HCT116 (cell line): ENCODE measurements at regions not wholly inside any gene's neighbourhood (a gene's known extent, or its start where the extent isn't known, plus 50 kb on each side); places are given as distances from the start of the nearest gene placed in this dataset.

Source experiments
- ATAC-seq: fragments of 200-7000 bp; cut with Tn5 transposase; 2 replicates; pipeline ENCODE4 v1.9.1; 2020; ENCODE audit warnings: mild to moderate bottlenecking, moderate library complexity
- BruUV-seq: library from RNA; stranded (reverse); fragments of 400-500 nt; replicated peaks from 2 replicates; lab custom pipeline; 2021; lab: Mats Ljungman, UMichigan
- CTCF ChIA-PET: fragments of 300-600 bp; sonication (Branson Sonifier 250); formaldehyde crosslinking; loops from one replicate; lab custom pipeline; 2021; ENCODE audit warnings: antibody characterized with exemption; lab: Charles Lee
- POLR2A ChIA-PET: fragments of 300-600, 350-600 bp; sonication (Branson Sonifier 250); formaldehyde crosslinking; loops from one replicate; lab custom pipeline; 2021; ENCODE audit warnings: antibody characterized with exemption; lab: Charles Lee
- RAD21 ChIA-PET, 2 experiments: fragments of 300-600 bp; sonication (Branson Sonifier 250); formaldehyde crosslinking; loops; one replicate each; lab custom pipeline; 2023; ENCODE audit warnings: low total read pairs in 2 of 2; ENCODE audit not compliant: uncharacterized antibody in 2 of 2, unreplicated experiment in 2 of 2, low non-redundant PET in 1 of 2; lab: Charles Lee
- DNase-seq: peaks from one replicate; pipeline ENCODE4 v3.0.0-alpha.2; 2010; ENCODE audit warnings: low read depth, low spot score
- H2AFZ ChIP-seq: fragments of 200-600 bp; shearing (Covaris generic), sonication (generic); 2 replicates; pipeline ENCODE4 v1.6.1; 2017; ENCODE audit warnings: low read depth, mixed run types, mixed read lengths, antibody characterized with exemption, low read length; ENCODE audit not compliant: poor library complexity, severe bottlenecking
- H3K27ac ChIP-seq: 2 replicates; pipeline ENCODE4 v1.5.1; 2012; ENCODE audit warnings: low read depth, low read length
- H3K27me3 ChIP-seq: fragments of 200-600 bp; sonication (generic); 2 replicates; pipeline ENCODE4 v1.6.1; 2016; ENCODE audit warnings: mixed run types, low read length, mixed read lengths; ENCODE audit not compliant: insufficient read depth
- H3K36me3 ChIP-seq, 2 experiments: fragments of 200-500 bp in 1 of 2; fragments of 200-600 bp in 1 of 2; sonication (Bioruptor generic) in 1 of 2; sonication (generic) in 1 of 2; 2 replicates each; pipeline versions ENCODE4 v1.5.1 to v1.6.1; 2014 to 2016; ENCODE audit warnings: low read length in 2 of 2, inconsistent platforms in 1 of 2, mixed read lengths in 1 of 2, mixed run types in 1 of 2; ENCODE audit not compliant: insufficient read depth in 2 of 2, control insufficient read depth in 1 of 2
- H3K4me1 ChIP-seq, 2 experiments: fragments of 200-600 bp in 1 of 2; sonication (generic) in 1 of 2; 2 replicates each; pipeline versions ENCODE4 v1.5.1 to v1.6.1; 2012 to 2017; ENCODE audit warnings: low read length in 2 of 2, inconsistent platforms in 1 of 2, mild to moderate bottlenecking in 1 of 2, mixed read lengths in 1 of 2, mixed run types in 1 of 2, moderate library complexity in 1 of 2; ENCODE audit not compliant: insufficient read depth in 2 of 2, control insufficient read depth in 1 of 2
- H3K4me2 ChIP-seq: fragments of 200-600 bp; sonication (generic); 2 replicates; pipeline ENCODE4 v1.6.1; 2017; ENCODE audit warnings: mixed run types, low read length, mixed read lengths
- H3K4me3 ChIP-seq, 2 experiments: fragments of 200-600 bp in 1 of 2; sonication (generic) in 1 of 2; replicated peaks in 1 of 2; 2 replicates each; pipeline ENCODE4 v1.5.1; 2011 to 2016; ENCODE audit warnings: low read length in 2 of 2, control low read depth in 1 of 2, low read depth in 1 of 2, mild to moderate bottlenecking in 1 of 2, mixed read lengths in 1 of 2, mixed run types in 1 of 2
- H3K79me2 ChIP-seq: fragments of 200-600 bp; sonication (generic); 2 replicates; pipeline ENCODE4 v1.6.1; 2017; ENCODE audit warnings: mild to moderate bottlenecking, mixed run types, low read length, moderate library complexity, mixed read lengths; ENCODE audit not compliant: insufficient read depth
- H3K9ac ChIP-seq: fragments of 200-600 bp; sonication (generic); 2 replicates; pipeline ENCODE4 v1.6.1; 2016; ENCODE audit warnings: low read length, mixed read lengths
- H3K9me2 ChIP-seq: fragments of 200-600 bp; sonication (generic), shearing (Covaris generic); 2 replicates; pipeline ENCODE4 v1.6.1; 2017; ENCODE audit warnings: mixed run types, mild to moderate bottlenecking, moderate library complexity; ENCODE audit not compliant: insufficient read depth
- H3K9me3 ChIP-seq, 2 experiments: fragments of 200-500 bp in 1 of 2; fragments of 200-600 bp in 1 of 2; sonication (Bioruptor generic) in 1 of 2; sonication (generic) in 1 of 2; 2 replicates each; pipeline ENCODE4 v1.6.1; 2014 to 2017; ENCODE audit warnings: low read length in 2 of 2, mixed read lengths in 2 of 2, inconsistent platforms in 1 of 2, low read depth in 1 of 2, mild to moderate bottlenecking in 1 of 2, mixed run types in 1 of 2, moderate library complexity in 1 of 2; ENCODE audit not compliant: control insufficient read depth in 1 of 2, insufficient read depth in 1 of 2
- H4K20me1 ChIP-seq: fragments of 200-600 bp; sonication (generic), shearing (Covaris generic); 2 replicates; pipeline ENCODE4 v1.6.1; 2017; ENCODE audit warnings: mixed run types, mild to moderate bottlenecking, moderate library complexity; ENCODE audit not compliant: insufficient read depth
- CEBPB ChIP-seq: IDR thresholded peaks from 2 replicates; pipeline ENCODE4 v1.6.1; 2012; ENCODE audit warnings: low read depth
- EGR1 ChIP-seq: IDR thresholded peaks from 2 replicates; pipeline ENCODE4 v1.6.1; 2012; ENCODE audit warnings: low read depth
- ELF1 ChIP-seq: IDR thresholded peaks from 2 replicates; pipeline ENCODE4 v1.6.1; 2012; ENCODE audit warnings: low read depth, borderline replicate concordance
- EZH2phosphoT487 ChIP-seq: fragments of 200-600 bp; IDR thresholded peaks from 2 replicates; pipeline ENCODE4 v1.6.1; 2018; ENCODE audit warnings: antibody characterized with exemption, borderline replicate concordance
- FOSL1 ChIP-seq: IDR thresholded peaks from 2 replicates; pipeline ENCODE4 v1.6.1; 2012; ENCODE audit warnings: low read depth
- JUND ChIP-seq: IDR thresholded peaks from 2 replicates; pipeline ENCODE4 v1.6.1; 2012
- RAD21 ChIP-seq: IDR thresholded peaks from 2 replicates; pipeline ENCODE4 v1.6.1; 2012; ENCODE audit warnings: low read depth, mild to moderate bottlenecking
- SP1 ChIP-seq: IDR thresholded peaks from 2 replicates; pipeline ENCODE4 v1.6.1; 2012; ENCODE audit warnings: low read depth
- YY1 ChIP-seq: IDR thresholded peaks from 2 replicates; pipeline ENCODE4 v1.6.1; 2011; ENCODE audit warnings: low read length, low read depth, moderate library complexity, mild to moderate bottlenecking; ENCODE audit not compliant: insufficient replicate concordance; ENCODE audit errors: extremely low read depth
- ZFX ChIP-seq: fragments of 450-650 bp; IDR thresholded peaks from 2 replicates; pipeline ENCODE4 v1.6.1; 2017
- ZNF274 ChIP-seq: fragments of 200-500 bp; sonication (Bioruptor generic); IDR thresholded peaks from 2 replicates; pipeline ENCODE4 v1.6.1; 2014; ENCODE audit warnings: mild to moderate bottlenecking, low read depth, low read length, inconsistent platforms
- intact Hi-C: fragments of 100-400 bp; cut with micrococcal nuclease; formaldehyde crosslinking; loops from 2 replicates; pipeline ENCODE4 v1.10.0; 2022
- TF ChIP-seq, protein P1 (sequence below): IDR thresholded peaks from 2 replicates; pipeline ENCODE4 v1.6.1; 2012
- TF ChIP-seq, protein P2 (sequence below), 3 experiments: fragments of 200-600 bp in 1 of 3; sonication (generic) in 1 of 3; IDR thresholded peaks in 2 of 3; conservative IDR thresholded peaks in 1 of 3; 2 replicates each; pipeline ENCODE4 v1.5.1; 2012 to 2017; ENCODE audit warnings: low read depth in 2 of 3, low read length in 2 of 3, antibody characterized with exemption in 1 of 3, borderline replicate concordance in 1 of 3, control low read depth in 1 of 3, mild to moderate bottlenecking in 1 of 3, mixed read lengths in 1 of 3, mixed run types in 1 of 3, moderate library complexity in 1 of 3; ENCODE audit not compliant: insufficient read depth in 1 of 3
- TF ChIP-seq, protein P3 (sequence below): IDR thresholded peaks from 2 replicates; pipeline ENCODE4 v1.6.1; 2012; ENCODE audit warnings: low read depth

DNA sequence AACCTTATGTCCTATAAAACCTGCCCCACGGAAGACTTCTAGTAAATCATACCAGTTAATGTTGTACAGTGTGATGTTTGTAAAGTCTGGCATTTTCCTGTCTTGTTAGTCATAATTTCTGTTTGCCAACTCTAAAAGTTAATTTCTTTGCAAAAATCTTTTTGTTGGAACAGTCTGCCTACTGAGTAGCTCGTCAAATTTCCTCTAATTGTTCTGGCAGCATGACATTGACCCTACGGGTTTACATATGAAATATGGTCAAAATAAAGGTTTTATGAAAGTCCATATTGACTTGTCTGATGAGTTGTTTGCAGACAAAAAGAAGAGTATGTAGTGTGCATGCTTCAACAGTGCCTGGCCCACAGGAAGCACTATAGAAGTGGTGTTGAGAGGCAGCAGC is 79.8 kb upstream of the SOX2 start:
- no peaks in the 10 kb centered on the region for H3K36me3 ChIP-seq
- ChIA-PET RAD21 (no interaction called here), POLR2A (no interaction called here), CTCF (no interaction called here)
- no TSS peak for BruUV-seq
- no peak for DNase-seq
- intact Hi-C loops = no loop called here
- H4K20me1 ChIP-seq = no peaks in the 10 kb centered on the region
- no peaks in the 10 kb centered on the region for H3K9me2 ChIP-seq
- no peak overlapping the region for H3K4me3 ChIP-seq
- H3K27me3 ChIP-seq = no peaks in the 10 kb centered on the region
- no peak overlapping the region for H3K9ac ChIP-seq
- TF ChIP-seq CEBPB = no peak
- no peak for TF ChIP-seq ELF1
- TF ChIP-seq, protein P1, sequence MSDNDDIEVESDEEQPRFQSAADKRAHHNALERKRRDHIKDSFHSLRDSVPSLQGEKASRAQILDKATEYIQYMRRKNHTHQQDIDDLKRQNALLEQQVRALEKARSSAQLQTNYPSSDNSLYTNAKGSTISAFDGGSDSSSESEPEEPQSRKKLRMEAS = no peak
- TF ChIP-seq ZFX = no peak
- TF ChIP-seq ZNF274 = no peak
- TF ChIP-seq JUND = no peak
- TF ChIP-seq RAD21 = no peak
- no peak for TF ChIP-seq YY1
- no peak for TF ChIP-seq SP1
- TF ChIP-seq, protein P2, sequence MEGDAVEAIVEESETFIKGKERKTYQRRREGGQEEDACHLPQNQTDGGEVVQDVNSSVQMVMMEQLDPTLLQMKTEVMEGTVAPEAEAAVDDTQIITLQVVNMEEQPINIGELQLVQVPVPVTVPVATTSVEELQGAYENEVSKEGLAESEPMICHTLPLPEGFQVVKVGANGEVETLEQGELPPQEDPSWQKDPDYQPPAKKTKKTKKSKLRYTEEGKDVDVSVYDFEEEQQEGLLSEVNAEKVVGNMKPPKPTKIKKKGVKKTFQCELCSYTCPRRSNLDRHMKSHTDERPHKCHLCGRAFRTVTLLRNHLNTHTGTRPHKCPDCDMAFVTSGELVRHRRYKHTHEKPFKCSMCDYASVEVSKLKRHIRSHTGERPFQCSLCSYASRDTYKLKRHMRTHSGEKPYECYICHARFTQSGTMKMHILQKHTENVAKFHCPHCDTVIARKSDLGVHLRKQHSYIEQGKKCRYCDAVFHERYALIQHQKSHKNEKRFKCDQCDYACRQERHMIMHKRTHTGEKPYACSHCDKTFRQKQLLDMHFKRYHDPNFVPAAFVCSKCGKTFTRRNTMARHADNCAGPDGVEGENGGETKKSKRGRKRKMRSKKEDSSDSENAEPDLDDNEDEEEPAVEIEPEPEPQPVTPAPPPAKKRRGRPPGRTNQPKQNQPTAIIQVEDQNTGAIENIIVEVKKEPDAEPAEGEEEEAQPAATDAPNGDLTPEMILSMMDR (IDR thresholded peaks at IDR 0.05 in 2 of 3, conservative IDR thresholded peaks at IDR 0.05 in 1 of 3; ENCODE audit: borderline replicate concordance in 1 of 3, insufficient read depth in 1 of 3, low read depth in 2 of 3, low read length in 2 of 3) = no peak
- TF ChIP-seq EGR1 = no peak
- TF ChIP-seq FOSL1 = no peak
- no peak for TF ChIP-seq EZH2phosphoT487
- TF ChIP-seq, protein P3, sequence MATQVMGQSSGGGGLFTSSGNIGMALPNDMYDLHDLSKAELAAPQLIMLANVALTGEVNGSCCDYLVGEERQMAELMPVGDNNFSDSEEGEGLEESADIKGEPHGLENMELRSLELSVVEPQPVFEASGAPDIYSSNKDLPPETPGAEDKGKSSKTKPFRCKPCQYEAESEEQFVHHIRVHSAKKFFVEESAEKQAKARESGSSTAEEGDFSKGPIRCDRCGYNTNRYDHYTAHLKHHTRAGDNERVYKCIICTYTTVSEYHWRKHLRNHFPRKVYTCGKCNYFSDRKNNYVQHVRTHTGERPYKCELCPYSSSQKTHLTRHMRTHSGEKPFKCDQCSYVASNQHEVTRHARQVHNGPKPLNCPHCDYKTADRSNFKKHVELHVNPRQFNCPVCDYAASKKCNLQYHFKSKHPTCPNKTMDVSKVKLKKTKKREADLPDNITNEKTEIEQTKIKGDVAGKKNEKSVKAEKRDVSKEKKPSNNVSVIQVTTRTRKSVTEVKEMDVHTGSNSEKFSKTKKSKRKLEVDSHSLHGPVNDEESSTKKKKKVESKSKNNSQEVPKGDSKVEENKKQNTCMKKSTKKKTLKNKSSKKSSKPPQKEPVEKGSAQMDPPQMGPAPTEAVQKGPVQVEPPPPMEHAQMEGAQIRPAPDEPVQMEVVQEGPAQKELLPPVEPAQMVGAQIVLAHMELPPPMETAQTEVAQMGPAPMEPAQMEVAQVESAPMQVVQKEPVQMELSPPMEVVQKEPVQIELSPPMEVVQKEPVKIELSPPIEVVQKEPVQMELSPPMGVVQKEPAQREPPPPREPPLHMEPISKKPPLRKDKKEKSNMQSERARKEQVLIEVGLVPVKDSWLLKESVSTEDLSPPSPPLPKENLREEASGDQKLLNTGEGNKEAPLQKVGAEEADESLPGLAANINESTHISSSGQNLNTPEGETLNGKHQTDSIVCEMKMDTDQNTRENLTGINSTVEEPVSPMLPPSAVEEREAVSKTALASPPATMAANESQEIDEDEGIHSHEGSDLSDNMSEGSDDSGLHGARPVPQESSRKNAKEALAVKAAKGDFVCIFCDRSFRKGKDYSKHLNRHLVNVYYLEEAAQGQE = no peak
- H2AFZ ChIP-seq = no peak overlapping the region
- H3K27ac ChIP-seq = no peak overlapping the region
- H3K4me2 ChIP-seq = no peak overlapping the region
- H3K9me3 ChIP-seq = no peaks in the 10 kb centered on the region
- no peaks in the 10 kb centered on the region for H3K4me1 ChIP-seq
- H3K79me2 ChIP-seq = no peaks in the 10 kb centered on the region
- ATAC-seq = no peak
